MM.1S (cell line): ENCODE measurements at regions not wholly inside any gene's neighbourhood (a gene's known extent, or its start where the extent isn't known, plus 50 kb on each side); places are given as distances from the start of the nearest gene placed in this dataset.

ENCODE experiments used
- EZH2 ChIP-seq: fragments of 300-600 bp; sonication (generic); optimal IDR thresholded peaks from 2 replicates; pipeline ENCODE3; 2017; ENCODE audit warnings: low read depth, mild to moderate bottlenecking, antibody characterized with exemption, low read length, mixed read lengths
- EZH2phosphoT487 ChIP-seq: fragments of 300-600 bp; sonication (generic); IDR thresholded peaks from 2 replicates; pipeline ENCODE4 v1.6.1; 2018; ENCODE audit warnings: antibody characterized with exemption, low read length
- TF ChIP-seq, protein P1 (sequence below): fragments of 300-600 bp; sonication (generic); IDR thresholded peaks from 2 replicates; pipeline ENCODE4 v1.5.1; 2016; ENCODE audit warnings: antibody characterized with exemption, low read length, mixed read lengths

DNA sequence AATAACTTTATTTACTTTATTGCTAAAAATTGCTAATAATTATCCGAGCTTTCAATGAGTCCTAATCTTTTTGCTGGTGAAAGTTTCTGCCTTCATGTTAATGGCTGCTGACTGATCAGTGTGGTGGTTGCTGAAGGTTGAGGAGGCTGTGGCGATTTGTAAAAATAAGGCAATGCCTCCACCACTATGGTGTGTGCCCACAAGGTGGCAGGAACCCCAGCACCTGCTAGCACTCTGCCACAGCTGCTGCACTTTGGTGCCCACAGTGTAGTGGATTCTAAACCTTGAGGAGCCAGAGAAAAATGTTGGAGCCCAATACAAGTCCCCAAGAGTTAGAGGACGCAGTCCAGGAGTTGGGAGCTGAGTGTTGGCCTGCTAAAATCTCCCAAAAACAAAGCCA is 1237.1 kb downstream of the PCDH19 start:
- TF ChIP-seq, protein P1, sequence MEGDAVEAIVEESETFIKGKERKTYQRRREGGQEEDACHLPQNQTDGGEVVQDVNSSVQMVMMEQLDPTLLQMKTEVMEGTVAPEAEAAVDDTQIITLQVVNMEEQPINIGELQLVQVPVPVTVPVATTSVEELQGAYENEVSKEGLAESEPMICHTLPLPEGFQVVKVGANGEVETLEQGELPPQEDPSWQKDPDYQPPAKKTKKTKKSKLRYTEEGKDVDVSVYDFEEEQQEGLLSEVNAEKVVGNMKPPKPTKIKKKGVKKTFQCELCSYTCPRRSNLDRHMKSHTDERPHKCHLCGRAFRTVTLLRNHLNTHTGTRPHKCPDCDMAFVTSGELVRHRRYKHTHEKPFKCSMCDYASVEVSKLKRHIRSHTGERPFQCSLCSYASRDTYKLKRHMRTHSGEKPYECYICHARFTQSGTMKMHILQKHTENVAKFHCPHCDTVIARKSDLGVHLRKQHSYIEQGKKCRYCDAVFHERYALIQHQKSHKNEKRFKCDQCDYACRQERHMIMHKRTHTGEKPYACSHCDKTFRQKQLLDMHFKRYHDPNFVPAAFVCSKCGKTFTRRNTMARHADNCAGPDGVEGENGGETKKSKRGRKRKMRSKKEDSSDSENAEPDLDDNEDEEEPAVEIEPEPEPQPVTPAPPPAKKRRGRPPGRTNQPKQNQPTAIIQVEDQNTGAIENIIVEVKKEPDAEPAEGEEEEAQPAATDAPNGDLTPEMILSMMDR, result no peak
- TF ChIP-seq EZH2, result no peak
- TF ChIP-seq EZH2phosphoT487, result no peak
